GM18520 (cell line): ENCODE measurements at regions not wholly inside any gene's neighbourhood (a gene's known extent, or its start where the extent isn't known, plus 50 kb on each side); places are given as distances from the start of the nearest gene placed in this dataset.
"Not testable (repeated sequence)": the region's sequence is repeated elsewhere in the genome, so short reads cannot be mapped to it uniquely, and the experiment has no call there.

Source experiments
- ATAC-seq: cut with Tn5 transposase; IDR thresholded peaks from one replicate; pipeline ENCODE4 v1.9.1; 2021; ENCODE audit not compliant: unreplicated experiment

DNA sequence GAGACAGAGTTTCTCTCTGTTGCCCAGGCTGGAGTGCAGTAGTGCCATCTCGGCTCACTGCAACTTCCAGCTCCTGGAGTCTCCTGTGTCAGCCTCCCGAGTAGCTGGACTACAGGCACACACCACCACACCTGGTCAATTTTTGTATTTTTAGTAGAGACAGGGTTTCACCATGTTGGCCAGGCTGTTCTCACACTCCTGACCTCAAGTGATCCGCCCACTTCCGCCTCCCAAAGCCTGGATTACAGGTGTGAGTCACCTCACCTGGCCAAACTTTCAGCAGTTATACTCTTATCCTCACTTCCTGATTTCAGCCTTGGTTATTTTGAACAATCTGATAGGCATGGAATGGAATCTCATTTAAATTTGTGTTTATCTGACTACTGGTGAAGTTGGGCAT is 763.0 kb upstream of the TMEM132C start:
- not testable (repeated sequence) for ATAC-seq

DNA sequence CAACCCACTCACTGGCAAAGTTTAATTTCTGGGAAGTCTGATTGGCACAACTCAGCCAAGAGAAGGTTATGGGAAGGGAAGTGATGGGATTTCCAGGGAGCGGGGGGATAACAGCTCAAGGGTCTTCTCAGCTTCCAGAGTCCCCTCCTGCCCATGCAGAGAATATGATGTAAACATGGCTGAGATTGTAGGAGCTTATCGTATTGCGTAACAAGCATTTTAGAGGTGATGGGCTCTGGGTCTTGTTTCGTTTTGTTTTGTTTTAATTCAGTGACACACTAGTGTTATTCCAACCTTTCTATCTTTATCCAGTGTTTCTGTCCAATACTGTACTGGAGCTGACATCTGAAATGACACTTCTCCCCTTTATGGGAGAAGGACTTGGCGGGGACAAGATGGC is 762.1 kb upstream of the TMEM132C start:
- no peak for ATAC-seq

DNA sequence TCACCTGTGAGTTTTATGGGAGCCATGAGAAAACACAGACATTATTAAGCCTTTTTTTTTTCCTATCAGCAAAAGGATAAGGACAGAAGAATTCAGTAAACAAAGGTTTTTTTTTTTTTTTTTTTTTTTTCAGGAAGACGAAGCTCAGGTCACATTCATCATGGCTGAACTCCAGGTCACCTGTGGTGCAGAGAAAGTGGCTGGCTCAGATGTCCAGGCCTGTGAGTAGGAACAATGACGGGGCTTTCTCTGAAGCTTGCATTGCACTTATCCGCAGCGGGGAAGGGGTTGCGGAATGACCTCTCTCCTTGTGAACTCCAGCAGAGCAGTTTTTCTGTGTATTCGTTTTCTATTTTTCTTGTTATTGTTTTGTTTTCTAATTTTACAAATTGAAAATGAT is 759.6 kb upstream of the TMEM132C start:
- no peak for ATAC-seq

DNA sequence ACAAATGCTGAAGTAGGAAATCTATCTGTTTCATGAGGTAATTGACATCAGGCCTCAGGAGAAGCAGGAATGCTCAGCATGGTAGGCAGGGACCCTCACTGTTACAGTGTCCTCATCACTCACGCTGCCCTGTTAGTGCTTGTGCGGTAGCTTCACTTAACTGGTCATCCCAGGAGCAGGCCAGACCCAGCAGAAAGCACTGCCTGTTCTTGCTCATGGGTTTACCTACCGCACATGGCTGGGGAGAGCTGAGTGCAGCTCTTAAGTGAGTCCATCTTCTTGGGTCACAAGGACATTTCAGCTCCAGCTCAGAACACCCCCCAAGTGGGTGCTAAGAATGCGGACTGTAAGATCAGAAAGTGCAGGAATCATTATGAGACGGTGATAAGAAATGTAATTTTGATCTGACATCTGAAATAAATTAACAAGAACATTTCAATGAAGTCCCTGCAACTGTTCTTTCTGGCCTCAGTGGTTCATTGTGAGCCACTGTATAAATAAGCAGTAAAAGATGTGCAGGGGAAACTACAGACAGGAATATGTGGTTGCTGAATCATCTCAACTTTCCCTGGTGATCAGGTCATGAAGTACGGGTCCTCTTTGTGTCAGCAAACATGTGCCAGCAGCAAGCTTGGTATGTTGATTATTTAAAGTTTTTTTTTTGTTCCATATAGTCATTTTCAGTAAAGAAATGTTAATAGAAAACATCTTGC is 757.7 kb upstream of the TMEM132C start:
- no peak for ATAC-seq

DNA sequence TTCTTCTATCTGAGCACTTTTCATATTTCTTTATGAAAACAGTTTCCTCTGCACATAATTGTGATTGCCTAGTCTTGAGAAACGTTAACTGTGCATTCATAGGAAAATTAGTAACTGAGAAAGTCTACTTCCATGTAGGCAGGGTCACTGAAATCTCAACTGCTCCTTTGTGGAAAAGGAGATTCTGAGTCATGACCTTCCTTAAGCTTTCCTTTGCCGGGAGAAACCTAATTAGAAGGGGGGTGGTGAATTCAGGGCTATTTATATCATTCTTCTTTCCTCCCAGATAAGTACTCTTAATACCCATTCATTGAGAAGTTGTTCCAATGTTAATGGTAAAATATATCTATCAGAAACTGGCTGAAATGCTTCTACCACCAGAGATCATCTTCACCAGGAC is 751.0 kb upstream of the TMEM132C start:
- ATAC-seq: no peak

DNA sequence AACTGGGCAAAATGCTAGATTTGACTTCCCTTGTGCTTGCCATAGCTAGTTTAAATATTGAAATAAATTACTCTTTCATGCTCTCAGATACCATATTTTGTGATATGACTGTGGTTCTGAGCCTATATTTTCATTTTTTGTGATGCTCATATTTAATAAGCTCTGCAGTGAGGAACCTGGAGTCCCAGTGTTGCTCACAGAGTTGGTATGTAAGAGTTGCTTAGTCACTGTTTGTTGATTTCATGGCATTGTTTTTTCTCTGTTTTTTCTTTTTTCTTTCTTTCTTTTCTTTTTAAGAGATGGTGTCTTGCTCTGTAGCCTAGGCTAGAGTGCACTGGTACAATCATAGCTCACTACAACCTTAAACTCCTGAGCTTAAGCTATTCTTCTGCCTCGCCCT is 750.5 kb upstream of the TMEM132C start:
- no peak for ATAC-seq

DNA sequence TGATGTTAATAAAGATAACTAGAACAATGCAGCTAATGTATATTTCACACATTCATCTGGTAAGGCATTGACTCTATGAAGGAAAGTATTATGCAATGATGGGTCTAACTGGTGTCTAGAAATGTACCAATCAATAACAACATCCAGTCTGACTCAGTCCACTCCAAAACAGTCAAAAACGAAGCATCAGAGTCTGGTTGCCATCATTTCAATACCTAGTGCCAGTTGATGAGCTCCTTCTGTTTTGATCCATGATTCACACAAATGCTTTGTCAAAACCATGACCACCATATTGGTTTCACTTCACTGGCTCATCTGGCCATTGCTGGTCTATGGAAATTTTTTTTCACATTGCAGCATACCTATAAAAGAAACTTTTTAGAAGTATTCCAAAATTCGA is 747.2 kb upstream of the TMEM132C start:
- ATAC-seq: no peak

DNA sequence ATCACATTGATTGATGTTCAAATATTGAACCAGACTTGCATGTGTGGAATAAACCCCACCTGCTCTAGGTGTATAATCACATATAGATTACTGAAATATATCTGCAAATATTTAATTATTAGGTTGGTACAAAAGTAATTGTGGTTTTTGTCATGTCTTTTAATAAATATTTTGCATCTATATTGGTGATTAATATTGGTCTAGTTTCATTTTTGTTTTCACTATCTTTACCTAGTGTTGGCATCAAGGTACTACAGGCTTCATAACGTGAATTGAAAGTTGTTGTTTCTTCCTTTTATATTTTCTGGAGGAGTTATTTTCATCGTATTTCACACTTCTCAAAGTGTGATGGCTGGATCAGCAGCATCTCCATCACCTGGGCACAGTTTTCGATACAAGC is 740.0 kb upstream of the TMEM132C start:
- no peak for ATAC-seq

DNA sequence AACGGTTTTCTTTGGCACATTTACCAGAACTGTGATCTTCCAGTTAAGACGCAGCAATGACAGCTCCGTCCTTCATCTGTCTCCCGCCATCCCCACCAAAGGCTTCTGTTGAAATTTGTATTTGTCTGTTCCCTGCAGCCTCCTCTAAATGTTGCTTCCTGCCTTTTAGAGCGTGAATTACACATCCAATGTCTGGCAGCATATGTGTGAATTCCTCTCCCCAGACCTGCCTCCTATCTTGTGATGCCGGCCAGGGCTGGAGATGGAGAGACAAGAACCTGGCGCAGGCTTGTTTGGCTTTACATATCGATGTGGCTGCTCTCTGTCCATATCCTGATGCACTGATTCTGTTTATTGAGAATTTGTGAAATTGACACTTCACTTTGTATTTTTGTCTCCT is 738.4 kb upstream of the TMEM132C start:
- ATAC-seq: no peak

DNA sequence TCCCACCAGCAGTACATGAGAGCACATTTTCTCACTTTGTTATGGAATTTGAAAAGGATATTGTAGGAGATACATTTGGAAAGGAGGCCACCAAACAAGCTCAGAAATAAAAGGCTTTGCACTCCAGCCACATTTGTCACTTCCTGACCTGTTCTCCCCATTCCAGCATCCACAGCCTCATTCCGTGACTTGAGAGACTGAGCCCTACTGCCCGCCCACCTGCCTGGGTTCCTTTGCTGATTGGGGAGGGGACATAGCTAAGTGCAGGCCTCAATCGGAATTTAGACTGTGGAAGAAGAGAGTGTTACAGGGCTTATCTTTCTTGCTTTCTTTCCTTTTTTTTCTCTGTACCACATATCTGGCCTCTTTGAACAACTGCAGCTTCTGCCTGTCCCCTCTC is 735.4 kb upstream of the TMEM132C start:
- no peak for ATAC-seq

DNA sequence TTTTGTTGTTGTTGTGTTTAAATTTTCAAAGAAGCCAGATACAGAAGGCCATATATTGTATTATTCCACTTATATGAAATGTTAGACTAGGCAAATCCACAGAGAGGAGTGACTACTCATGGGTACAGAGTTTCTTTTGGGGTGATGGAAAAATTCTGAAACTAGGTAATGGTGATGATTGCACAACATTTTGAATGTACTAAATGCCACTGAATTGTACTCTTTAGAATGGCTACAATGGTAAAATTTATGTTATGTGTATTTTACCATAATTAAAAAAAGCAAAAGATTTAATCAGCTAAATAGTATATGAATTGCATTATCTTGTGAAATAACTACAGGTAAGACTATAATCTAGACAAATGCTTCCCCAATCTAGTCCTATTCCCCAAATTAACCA is 733.6 kb upstream of the TMEM132C start:
- no peak for ATAC-seq

DNA sequence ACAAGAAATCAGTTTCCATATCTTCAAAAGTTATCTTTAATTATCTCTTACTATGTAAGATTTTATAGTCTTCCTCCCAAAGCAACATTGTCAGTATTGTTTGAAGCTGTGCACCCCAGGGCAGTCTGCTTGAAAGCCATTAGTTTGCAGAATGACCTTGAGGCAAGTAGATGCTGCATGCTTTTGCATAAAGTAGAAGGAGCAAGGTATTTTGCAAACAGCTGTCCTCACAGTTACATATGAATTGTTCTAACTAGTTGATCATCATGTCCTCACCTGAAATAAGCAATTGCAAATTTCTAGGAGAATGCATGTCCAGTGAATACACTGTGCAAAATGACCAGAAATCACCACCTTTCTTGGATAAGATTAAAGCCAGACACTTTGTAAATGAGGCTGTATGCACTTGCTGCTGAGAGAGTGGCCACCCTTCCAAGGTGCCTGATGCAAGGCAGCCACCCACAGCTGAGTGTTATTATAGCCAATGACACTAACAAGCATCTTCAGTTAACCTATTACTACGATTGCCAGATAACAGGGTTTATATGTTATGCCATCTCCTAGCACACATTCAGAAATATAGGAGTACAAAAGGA is 730.0 kb upstream of the TMEM132C start:
- ATAC-seq: no peak

DNA sequence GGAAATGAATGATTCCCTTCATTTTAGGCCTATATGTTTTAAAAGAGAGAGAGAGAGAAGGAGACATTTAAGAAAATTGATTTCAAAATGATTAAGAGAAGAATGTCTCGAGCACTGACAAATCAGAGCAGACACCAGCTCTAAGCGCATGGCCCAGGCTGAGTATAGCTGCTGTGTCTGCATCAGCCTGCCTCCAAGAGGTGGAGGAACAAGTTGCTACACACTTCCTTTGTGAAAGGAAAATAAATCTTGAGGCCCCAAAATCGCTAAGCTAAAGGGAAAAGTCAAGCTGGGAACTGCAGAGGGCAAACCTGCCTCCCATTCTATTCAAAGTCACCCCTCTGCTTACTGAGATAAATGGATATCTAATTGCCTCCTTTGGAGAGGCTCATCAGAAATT is 728.7 kb upstream of the TMEM132C start:
- no peak for ATAC-seq

DNA sequence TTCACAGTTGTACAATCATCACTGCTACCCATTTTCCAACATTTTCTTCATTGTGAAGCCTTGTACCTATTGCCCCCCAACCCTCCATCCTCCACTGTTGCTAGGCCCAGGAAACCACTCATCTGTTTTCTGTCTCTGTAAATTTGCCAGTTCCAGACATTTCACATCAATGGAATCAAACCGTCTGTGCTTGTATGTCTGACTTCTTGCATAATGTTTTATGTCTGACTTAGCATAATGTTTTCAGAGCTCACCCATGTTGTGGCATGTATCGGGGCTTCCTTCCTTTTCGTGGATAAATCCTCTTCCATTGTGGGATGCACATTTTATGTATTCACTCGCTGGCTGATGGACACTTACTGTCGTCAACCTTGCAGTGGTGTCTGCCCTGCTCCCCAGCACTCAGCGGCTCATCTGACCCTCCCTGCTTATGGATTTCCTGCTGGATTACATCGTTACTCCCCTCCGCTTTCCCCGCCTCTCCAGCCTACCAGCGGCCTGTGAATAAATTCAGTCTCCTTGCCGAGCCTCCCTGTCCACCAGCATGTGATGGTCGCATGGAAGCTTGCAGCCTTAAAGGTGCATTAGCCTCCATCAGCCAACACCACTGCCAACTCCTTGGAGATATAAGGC is 727.6 kb upstream of the TMEM132C start:
- no peak for ATAC-seq

DNA sequence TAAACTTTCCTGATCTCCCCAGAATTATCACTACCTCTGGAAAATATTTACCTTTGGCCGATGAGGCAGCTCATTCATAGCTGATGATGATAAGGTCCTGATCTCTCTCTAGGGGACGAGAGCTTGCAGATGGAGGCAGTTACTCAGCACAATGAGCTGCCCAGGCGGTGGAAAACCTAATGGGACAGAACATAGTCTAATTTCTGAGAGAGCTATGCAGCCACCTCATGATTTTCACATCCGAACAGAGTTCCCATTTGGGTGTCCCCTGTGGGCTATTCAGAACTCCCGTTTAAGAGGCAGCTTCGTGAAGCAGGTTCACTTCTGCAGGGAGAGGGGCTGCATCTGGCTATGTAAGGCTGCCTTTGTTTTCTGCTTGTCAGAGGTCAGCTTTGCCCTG is 724.6 kb upstream of the TMEM132C start:
- ATAC-seq: no peak

DNA sequence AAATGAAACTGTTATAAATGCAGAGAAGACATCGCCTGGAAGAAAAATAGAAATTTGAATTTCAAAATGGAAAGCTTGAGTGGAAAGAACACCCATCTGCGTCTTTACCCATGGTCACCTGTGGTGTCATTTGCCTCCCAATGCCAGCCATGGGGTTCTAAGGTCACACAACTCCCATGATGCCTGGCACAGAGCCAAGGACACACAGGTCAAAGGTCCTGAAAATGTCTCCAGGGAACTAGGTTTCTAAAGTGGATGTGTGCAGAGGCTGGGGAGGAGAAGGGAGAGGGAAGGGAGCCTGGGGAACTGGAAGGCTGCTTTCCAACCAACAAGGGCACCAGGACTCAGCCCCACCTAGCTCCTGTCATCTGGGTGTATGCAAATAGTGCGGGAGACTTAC is 724.0 kb upstream of the TMEM132C start:
- ATAC-seq: no peak

DNA sequence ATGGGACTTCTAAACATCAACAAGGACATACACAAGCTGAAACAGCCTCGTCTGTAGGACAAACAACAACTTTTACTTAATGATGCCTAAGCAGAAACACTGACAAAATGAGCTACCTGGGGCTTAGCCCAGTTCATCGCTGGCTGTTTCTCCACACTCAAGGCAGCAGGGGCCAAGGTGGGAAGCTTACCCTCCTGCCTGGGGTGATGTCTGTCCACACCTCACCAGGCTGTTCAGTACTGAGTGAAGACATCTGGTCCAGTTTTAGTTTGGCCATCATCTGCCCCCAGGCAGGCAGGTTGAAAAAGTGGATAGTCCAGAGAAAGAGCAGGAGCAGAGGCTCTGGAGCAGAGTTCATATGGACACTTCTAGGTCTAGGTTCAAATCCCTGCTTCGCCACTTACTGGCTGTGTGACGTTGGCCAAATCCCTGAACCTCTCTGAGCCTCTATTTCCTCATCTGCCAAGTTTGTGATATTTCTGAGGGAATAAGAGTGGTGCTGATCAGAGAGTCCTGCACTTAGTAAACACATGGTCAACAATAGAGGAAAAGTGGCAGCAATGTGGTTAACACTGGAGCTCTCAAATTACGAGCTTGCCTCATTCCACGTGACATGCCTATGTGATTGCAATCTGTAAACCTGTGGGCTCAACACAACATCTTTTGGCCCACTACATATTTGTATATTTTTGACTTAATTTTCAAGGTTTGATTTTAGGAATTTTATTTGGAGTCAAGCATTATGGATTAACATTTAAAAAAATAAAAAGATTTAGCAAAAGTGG is 720.1 kb upstream of the TMEM132C start:
- ATAC-seq: no peak

DNA sequence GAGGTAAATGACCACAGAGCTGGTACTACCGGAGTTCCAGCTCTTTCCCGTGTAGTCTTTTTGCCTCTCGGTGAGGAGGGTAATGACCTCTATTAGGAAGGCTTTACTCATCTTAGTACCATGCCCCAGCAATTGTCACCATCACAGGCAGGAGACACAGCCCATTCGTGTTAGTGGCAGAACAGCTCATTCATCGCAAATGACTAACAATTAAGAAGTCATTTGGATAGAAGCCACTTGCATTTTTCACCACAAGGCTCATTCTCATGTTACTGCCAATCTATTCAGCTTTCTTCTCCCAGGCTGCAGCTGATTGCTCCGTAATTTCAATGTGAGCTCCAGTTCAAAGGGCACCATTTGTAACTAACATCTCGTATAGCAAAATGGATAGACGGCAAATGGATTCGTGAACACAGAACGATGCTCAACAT is 718.8 kb upstream of the TMEM132C start:
- ATAC-seq: no peak

DNA sequence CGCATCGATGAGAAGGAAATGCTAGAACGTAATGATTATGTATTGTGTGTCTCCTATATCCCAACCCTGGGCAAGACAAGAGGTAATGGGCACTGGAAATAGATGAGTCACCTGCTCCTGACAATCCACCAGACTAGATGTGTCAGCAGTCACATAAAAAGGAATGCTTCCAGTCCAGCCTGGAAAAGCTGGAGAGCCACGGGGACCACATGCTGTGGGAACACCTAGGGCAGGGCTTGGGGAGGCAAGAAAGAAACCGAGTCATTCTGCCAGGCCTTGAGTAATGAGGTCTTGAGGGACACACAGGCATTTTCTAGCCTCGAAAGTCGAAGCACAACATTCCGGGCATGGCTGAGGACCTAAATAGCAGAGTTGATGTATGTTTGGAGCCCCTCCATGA is 716.7 kb upstream of the TMEM132C start:
- ATAC-seq: no peak

DNA sequence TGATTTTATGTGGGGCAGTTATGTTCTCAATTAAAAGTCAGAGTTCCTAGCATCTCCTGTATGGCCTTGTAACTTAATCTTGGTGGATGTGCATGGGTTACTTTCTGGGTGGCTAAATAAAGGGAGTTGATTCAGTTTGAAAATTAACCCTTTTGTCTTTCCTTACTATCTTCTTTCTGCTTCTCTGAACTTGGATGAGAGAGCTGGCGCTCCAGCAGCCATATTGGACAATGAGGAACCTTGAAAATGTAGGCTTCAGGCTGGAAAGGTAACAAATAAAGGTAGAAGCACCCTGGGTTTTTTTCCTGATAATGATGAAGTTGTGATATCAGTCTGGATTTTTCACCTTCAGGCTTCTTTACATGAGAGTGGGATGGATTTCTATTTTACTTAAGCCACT is 714.1 kb upstream of the TMEM132C start:
- no peak for ATAC-seq

DNA sequence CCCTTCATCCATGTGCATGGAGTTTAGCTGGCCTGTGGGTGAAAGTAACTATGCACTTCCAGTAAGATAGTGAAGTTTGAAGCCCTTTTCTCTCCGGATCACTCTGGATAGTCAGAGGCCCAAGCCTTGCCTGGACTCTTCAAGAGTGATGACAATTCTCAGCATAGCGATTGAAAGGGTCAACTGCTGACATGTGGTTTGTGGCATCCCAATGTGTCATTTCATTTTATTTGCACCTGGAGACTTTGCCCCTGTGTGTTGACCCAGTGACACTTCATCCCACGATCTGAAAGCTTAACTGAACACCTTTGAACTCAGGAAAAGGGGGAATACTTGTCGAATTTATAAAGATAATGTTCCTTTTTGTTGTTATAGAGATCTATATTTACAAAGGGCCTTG is 711.9 kb upstream of the TMEM132C start:
- ATAC-seq: no peak
